GM21529 (cell line): ENCODE measurements at regions not wholly inside any gene's neighbourhood (a gene's known extent, or its start where the extent isn't known, plus 50 kb on each side); places are given as distances from the start of the nearest gene placed in this dataset.
"Not testable (repeated sequence)": the region's sequence is repeated elsewhere in the genome, so short reads cannot be mapped to it uniquely, and the experiment has no call there.

Source experiments
- ATAC-seq: cut with Tn5 transposase; IDR thresholded peaks from one replicate; pipeline ENCODE4 v1.9.1; 2021; ENCODE audit not compliant: unreplicated experiment

DNA sequence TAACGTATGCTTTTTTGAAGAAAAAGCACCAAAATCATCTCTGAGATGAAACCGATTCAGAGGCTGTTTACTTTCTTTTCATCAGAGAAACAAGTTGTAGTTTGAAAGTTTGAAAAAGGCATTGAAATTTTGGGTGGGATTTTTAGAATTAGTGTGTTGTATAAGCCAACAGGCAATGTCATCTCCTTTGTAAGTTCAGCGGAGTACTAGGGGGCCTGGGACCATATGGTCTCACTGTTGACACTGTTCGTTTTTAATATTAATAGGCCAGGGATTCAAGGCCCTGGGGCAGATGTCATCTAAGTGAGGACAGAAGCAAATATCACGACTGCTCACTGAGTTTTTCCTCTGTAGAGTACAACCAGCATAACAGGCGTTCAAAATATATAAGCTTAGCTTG, 256.2 kb upstream of the RARB start:
- ATAC-seq = no peak

- no peak for ATAC-seq
Measured at GRCh38 chr3:25173606-25174005, 254.5 kb upstream of the RARB start.

DNA sequence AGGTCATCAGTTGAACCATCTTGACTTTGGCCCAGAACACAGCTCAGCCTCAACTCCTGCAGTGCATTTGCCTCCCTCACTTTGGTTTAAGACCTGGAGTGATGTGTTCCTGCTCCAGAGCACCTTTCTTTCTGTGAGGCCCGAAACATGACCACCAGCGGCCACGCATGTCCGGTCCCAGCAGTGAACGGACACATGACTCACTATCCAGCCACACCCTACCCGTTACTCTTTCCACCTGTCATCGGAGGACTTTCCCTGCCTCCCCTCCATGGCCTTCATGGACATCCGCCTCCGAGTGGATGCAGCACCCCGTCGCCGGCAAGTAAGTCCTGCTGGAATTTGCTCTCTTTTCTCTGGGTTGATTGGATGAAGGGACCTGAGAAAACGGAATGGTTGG, 253.8 kb upstream of the RARB start:
- ATAC-seq = no peak

DNA sequence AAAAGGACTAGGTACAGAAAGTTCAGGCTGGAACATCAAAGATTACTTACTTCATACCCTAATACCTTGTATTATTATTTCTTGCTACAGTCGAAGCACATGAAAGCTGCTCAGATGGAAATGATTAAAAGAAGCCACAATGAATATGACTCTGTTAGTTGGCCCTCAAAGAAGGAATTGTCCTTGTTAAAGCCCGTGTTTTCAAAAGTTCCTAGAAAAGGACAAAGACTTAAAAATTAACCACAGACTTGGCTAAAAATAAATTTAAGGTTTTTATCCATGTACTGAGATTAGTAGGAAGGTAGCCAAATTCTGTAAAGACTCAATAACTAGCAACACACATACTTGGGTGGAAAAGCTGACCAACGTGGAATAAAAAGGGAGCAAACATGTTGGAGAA, 251.0 kb upstream of the RARB start:
- no peak for ATAC-seq

DNA sequence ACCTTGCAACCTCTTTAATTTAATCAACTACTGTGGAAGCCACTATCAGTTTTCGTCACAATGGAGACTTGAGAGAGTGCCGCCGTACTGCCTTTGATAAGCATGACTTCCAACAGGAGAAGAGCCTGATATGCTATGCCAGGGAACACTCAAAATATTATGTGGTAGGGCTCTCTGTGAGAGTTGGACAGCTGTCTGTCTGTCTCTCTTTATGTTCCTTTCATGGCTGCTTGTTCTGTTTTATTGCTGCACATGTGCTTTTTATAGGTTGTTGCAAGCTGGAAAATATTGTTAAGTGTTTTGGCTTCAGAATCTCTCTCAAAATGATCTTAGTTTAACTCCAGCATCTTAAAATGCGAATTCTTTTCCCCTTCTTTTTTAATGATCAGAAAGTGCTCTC, 249.4 kb upstream of the RARB start:
- no peak for ATAC-seq

GRCh38 chr3:25181096-25181495, 247.0 kb upstream of the RARB start:
- no peak for ATAC-seq

- no peak for ATAC-seq
Measured at GRCh38 chr3:25182794-25183193, 245.3 kb upstream of the RARB start.

- ATAC-seq = no peak
Measured at GRCh38 chr3:25184641-25185250, 243.3 kb upstream of the RARB start.

DNA sequence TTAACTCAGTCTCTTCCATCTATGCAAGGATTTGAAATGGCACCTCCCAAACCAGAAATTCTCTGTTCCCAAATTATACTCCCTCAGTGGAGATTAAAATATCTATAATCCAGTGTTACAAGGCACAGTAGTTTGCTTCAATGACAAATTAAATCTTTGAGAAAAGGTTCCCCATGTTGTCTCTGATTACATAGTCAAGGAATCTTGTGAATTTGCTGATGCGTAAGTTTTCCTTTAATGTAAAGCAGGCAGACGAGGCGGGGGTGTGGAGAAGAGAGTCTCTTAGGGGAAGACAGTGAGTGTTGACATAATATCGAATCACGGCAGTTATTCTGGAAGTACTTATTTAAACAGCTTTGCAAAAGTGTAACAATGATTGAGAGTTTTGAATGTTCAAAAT, 236.4 kb upstream of the RARB start:
- ATAC-seq = no peak

DNA sequence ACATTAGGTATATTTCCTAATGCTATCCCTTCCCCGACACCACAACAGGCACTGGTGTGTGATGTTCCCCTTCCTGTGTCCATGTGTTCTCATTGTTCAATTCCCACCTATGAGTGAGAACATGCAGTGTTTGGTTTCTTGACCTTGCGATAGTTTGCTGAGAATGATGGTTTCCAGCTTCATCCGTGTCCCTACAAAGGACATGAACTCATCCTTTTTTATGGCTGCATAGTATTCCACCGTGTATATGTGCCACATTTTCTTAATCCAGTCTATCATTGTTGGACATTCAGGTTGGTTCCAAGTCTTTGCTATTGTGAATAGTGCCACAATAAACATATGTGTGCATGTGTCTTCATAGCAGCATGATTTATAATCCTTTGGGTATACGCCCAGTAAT, 228.5 kb upstream of the RARB start:
- not testable (repeated sequence) for ATAC-seq

- no peak for ATAC-seq
Measured at GRCh38 chr3:25212736-25213135, 215.3 kb upstream of the RARB start.

DNA sequence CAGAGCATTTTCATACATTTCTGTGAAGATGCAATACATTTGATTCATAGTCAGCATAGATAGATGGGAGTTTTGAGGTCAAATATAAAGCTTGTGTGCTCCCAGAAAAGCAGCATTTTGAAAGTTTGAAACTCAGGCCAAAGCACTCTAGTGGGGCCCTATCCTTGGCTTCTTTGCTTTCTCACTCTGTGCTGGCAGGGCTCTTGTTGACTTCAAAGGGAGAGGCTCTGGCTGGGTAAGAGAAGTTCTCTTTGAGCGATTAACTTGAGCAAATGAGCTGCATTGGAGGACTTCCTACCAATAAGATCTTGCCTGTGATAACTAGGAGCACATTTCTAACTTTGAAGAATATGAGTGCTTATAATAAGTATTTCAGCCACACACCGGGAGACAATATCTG, 214.0 kb upstream of the RARB start:
- no peak for ATAC-seq

GRCh38 chr3:25218362-25218761, 209.7 kb upstream of the RARB start:
- ATAC-seq = no peak

- no peak for ATAC-seq
Measured at GRCh38 chr3:25226747-25227146, 201.3 kb upstream of the RARB start.

DNA sequence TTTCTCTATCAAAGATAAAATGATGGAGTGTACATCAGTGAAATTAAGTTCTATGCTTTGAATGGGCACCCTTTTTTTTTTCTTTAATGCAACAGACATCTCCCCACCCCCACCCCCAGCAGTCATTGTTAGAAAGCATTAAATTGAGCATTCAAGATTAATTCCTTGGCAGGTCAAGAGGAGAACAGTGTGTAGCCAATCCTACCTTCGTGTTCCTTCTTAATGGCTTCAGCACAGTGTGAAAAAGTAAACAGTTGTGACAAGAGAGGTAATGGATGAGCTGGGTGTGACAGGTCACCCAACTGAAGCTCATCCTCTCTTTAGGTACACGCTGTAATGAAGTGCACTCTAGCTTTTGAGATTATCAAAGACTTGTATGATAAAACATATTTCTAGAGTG, 198.5 kb upstream of the RARB start:
- no peak for ATAC-seq

- ATAC-seq = no peak
Measured at GRCh38 chr3:25235031-25235430, 193.0 kb upstream of the RARB start.

DNA sequence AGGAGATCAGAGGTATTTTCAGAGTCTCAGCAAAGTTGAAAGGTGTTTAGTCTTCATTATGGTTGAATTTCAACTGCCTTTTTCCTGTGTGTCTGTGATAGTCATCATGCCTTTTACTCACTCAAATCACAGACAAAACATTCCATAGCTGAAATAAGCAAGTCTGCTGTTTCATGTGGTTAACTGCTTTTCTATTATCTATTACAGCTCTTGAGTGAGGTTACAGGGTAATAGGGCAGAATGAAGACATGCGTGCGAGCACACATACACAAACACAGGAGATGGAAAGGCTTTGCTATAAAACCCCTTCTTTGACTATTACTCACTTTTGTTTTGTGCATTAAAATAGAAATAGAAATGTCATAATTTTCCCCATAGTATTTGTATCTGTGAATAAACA, 192.6 kb upstream of the RARB start:
- no peak for ATAC-seq

DNA sequence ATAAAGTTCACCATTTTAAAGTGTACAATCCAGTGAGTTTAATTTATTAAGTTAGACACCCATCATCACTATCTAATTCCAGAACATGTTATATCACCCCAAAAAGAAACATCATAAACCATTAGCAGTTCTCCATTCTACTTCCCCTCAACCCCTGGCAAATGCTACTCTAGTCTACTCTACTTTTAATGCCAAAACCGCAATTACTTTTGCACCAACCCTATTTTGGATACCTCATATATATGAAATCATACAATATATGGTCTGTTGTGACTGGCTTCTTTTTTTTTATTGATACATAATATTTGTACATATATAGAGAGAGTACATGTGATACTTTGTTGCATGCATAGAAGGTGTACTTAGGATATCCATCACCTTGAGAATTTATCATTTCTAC, 190.5 kb upstream of the RARB start:
- no peak for ATAC-seq

DNA sequence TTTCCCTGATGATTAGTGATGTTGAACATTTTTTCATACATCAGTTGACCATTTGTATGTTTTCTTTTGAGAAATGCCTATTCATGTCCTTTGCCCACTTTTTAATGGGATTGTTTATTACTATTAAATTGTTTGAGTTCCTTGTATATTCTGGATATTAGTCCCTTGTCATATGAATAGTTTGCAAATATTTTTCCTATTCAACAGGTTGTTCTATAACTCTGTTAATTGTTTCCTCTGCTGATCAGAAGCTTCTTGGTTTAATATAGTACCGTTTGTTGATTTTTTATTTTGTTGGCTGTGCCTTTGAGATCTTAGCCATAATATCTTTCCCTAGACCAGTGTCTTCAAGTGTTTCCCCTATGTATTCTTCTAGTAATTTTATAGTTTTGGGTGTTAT, 189.0 kb upstream of the RARB start:
- no peak for ATAC-seq

GRCh38 chr3:25246913-25247312, 181.2 kb upstream of the RARB start:
- no peak for ATAC-seq

- no peak for ATAC-seq
Measured at GRCh38 chr3:25252291-25252690, 175.8 kb upstream of the RARB start.

DNA sequence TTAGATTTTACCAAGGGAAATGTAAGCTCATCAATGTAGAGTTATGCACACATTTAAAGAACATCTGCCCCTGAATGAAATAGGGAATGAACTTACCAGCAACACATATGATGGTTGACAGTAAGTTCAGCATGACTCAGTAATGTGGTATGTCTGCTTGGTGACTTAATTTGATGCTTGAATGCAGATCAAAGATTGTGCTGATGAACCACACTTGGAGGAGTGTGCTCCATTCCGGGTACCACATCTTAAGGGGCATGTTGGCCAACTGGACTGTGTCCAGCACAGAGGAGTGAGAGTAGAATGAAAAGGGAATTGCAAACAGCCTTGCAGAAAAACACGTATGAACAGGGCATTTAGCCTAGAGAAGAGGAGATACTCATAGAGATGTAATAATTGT, 171.0 kb upstream of the RARB start:
- ATAC-seq = no peak

GRCh38 chr3:25259871-25260270, 168.2 kb upstream of the RARB start:
- ATAC-seq = no peak

- ATAC-seq = no peak
Measured at GRCh38 chr3:25262322-25262721, 165.7 kb upstream of the RARB start.
